ENCODE measurements at regions not wholly inside any gene's neighbourhood (a gene's known extent, or its start where the extent isn't known, plus 50 kb on each side); places are given as distances from the start of the nearest gene placed in this dataset.
"Not testable (repeated sequence)": the region's sequence is repeated elsewhere in the genome, so short reads cannot be mapped to it uniquely, and the experiment has no call there.

- no peak for FAIRE-seq
Measured at GRCh38 chr4:189800545-189801088, 140.1 kb upstream of the FRG1 start.

- no peak for FAIRE-seq
Measured at GRCh38 chr4:189802884-189803283, 137.8 kb upstream of the FRG1 start.

- FAIRE-seq: no peak
Measured at GRCh38 chr4:189804894-189805293, 135.8 kb upstream of the FRG1 start.

- no peak for FAIRE-seq
Measured at GRCh38 chr4:189806506-189806905, 134.2 kb upstream of the FRG1 start.

GRCh38 chr4:189807031-189807430 lies 133.6 kb upstream of the FRG1 start:
- FAIRE-seq: no peak

- no peak for FAIRE-seq
Measured at GRCh38 chr4:189809241-189809735, 131.4 kb upstream of the FRG1 start.

- FAIRE-seq: no peak
Measured at GRCh38 chr4:189809839-189810238, 130.8 kb upstream of the FRG1 start.

- not testable (repeated sequence) for FAIRE-seq
Measured at GRCh38 chr4:189810318-189811181, 130.1 kb upstream of the FRG1 start.

- no peak for FAIRE-seq
Measured at GRCh38 chr4:189815404-189816192, 125.1 kb upstream of the FRG1 start.

GRCh38 chr4:189822326-189822725 lies 118.3 kb upstream of the FRG1 start:
- FAIRE-seq: no peak

GRCh38 chr4:189823591-189823990 lies 117.1 kb upstream of the FRG1 start:
- FAIRE-seq: no peak

- FAIRE-seq: no peak
Measured at GRCh38 chr4:189825466-189825865, 115.2 kb upstream of the FRG1 start.

- no peak for FAIRE-seq
Measured at GRCh38 chr4:189826657-189827056, 114.0 kb upstream of the FRG1 start.

- FAIRE-seq: no peak
Measured at GRCh38 chr4:189828081-189828697, 112.5 kb upstream of the FRG1 start.

GRCh38 chr4:189832528-189832927 lies 108.1 kb upstream of the FRG1 start:
- FAIRE-seq: no peak

- no peak for FAIRE-seq
Measured at GRCh38 chr4:189834616-189835015, 106.1 kb upstream of the FRG1 start.

GRCh38 chr4:189835505-189835904 lies 105.2 kb upstream of the FRG1 start:
- no peak for FAIRE-seq

- no peak for FAIRE-seq
Measured at GRCh38 chr4:189837471-189837870, 103.2 kb upstream of the FRG1 start.

- FAIRE-seq: no peak
Measured at GRCh38 chr4:189838821-189839497, 101.7 kb upstream of the FRG1 start.

GRCh38 chr4:189840356-189840755 lies 100.3 kb upstream of the FRG1 start:
- FAIRE-seq: no peak

- FAIRE-seq: no peak
Measured at GRCh38 chr4:189843413-189844009, 97.2 kb upstream of the FRG1 start.

Measured in colon (tissue), 2 donors.